HG03064 (cell line): ENCODE measurements at regions not wholly inside any gene's neighbourhood (a gene's known extent, or its start where the extent isn't known, plus 50 kb on each side); places are given as distances from the start of the nearest gene placed in this dataset.

Experiments
- ATAC-seq: cut with Tn5 transposase; IDR thresholded peaks from one replicate; pipeline ENCODE4 v1.9.1; 2021; ENCODE audit warnings: low read depth; ENCODE audit not compliant: unreplicated experiment

DNA sequence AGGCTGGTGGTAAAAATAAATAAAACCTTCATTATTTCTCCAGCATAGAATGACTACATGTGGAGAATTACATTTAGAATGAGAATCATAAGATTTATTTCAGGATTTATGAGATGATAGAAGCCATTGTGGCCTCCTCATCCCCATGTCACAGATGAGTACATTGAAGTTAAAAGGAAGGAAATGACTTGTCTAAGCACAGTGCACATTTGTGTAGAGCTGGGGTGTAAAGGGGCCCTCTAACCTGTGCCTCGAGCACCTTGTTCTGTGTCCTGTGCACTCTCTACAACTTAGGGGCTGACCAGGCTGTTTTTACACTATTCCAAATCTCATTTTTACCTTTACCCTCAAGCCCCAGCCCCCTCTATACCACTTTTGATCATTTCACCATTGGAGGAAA is 179.4 kb downstream of the RHOU start:
- no peak for ATAC-seq

GRCh38 chr1:228917342-228917741 is 182.1 kb downstream of the RHOU start:
- ATAC-seq = no peak

DNA sequence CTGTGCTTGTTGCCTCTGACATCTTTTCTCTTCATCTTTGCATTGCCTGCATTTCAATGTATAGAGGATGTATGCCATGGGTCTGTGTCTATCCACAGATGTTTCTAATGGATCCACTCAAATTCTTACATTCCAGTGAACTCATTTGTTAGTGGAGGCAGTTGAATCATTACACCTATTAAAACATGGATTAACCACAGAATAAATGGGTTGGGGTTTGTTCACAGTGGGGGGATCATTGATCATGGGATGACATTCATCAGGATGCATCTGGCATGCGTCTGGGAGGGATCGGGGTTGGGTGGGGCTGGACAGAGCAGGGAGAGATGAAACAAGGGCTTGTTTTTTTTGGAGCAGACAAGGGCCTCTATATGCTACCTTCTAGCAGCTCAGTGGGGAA is 182.5 kb downstream of the RHOU start:
- ATAC-seq = no peak

- no peak for ATAC-seq
Measured at GRCh38 chr1:228918335-228918734, 183.1 kb downstream of the RHOU start.

DNA sequence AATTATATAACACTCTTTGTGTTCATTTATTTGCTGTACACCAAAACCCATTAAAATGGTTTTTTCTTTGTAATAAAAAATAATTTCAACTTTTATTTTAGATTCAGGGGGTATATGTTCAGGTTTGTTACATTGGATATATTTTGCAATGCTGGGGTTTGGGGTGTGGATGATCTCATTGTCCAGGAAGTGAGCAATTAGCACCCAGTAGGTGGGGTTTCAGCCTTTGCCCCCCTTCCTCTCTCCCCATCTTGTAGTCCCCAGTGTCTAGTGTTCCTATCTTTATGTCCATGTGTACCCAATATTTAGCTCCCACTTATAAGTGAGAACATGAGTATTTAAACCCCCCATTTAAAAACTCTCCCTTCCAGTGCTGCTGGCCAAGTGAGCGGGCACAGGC is 184.6 kb downstream of the RHOU start:
- ATAC-seq = no peak

GRCh38 chr1:228920831-228921230 is 185.6 kb downstream of the RHOU start:
- no peak for ATAC-seq

- no peak for ATAC-seq
Measured at GRCh38 chr1:228921481-228921880, 186.2 kb downstream of the RHOU start.

- no peak for ATAC-seq
Measured at GRCh38 chr1:228922722-228923376, 187.6 kb downstream of the RHOU start.

GRCh38 chr1:228923973-228924686 is 188.9 kb downstream of the RHOU start:
- no peak for ATAC-seq

DNA sequence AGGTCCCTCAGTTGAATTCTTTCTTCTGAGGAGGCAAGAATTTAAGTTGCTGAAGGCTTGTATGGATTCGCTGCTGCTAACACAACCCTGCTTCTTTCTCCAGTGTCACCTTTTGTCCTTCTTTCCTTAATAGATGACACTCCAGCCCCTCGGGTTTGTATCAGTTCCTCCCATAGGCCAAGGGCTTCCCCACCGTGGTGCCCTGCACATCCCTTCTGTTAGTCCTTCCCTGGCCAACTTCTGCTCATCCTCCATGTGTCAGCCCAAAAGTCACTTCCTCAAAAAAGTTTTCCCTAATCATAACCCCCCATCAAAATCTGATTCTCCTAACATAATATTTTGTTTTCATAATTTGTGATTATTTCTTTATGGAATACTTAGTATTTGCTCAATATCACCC is 190.4 kb downstream of the RHOU start:
- no peak for ATAC-seq

DNA sequence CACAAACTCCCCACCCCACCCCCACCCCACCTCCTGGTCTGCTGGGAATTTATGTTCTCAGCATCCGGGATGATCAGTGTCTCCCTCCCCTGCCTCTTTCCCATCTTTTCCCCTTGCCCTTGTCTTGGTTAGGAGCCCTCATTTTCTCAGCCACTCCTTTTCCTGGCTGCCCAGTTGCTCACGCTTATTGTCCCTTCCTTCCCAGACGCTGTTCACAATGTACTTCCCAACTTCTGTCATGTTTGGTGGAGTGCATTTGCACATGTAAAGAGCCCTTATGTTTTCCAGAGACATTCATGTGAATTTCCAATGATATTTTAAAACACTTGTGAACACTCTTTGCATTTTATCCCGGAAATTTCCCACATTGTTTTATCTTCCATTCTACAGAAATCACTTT is 192.1 kb downstream of the RHOU start:
- no peak for ATAC-seq

DNA sequence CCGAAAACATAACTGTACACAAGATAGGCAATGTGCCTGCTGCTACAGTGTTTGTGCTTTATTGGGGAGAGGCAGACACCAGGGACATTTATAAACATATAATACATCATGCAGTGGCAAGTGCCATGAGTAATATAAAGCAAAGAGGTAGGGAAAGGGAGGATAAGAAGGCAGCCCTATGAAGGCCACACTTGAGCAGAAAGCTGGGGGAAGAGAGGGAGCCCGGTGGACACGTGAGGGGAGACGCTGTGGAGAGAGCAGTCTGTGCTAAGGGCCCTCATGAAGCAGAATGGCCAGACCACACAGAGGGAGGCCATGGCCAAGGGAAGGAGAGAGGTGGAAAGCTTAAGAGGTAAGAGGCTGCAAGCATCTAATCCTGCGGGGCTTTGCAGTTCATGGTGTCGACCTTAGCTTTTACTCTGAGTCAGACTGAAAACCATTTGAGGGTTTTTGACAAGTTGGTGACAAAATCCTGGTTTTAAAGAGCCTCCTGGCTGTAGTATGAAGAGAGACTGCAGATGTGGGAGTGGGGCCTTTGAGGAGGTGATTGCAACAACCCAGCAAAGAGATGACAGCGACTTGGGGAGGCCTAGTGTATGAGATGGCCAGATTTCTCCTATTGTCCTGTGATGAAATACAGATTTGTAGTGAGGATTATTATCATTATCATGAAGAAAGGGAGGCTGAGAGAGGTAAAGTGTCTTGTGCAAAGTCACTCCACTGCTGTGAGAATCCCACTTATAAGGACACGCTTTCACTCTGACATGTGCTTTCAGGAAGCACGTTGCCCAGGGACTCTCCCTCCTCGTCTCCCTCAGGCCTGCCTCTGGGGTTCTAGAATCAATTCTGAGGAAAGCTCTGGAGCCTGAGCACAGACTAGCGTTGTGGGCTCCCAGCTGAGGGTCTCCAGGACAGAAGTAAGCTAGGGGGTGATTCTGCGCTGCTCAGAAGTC is 192.9 kb downstream of the RHOU start:
- ATAC-seq = no peak

DNA sequence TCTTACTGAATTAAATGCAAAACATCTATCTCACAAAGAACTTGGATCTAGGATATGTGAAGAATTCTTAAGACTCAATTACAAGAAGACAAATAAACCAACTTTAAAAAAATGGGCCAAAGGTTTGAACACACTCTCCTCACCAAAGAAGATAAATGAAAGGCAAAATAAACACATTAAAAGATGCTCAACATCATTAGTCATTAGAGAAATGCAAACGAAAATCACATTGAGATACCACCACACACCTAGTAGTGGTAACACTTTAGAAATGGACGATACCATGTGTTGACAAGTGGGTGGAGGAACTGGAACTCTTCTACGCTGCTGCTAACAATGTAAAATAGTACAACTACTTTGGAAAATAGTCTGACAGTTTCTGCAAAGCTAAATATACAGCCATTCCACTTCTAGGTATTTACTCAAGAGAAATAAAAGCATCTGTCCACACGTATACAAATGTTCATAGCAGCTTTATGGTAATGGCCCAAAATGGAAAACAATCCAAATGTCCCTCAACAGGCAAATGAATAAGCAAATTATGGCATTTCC is 194.3 kb downstream of the RHOU start:
- ATAC-seq = no peak

DNA sequence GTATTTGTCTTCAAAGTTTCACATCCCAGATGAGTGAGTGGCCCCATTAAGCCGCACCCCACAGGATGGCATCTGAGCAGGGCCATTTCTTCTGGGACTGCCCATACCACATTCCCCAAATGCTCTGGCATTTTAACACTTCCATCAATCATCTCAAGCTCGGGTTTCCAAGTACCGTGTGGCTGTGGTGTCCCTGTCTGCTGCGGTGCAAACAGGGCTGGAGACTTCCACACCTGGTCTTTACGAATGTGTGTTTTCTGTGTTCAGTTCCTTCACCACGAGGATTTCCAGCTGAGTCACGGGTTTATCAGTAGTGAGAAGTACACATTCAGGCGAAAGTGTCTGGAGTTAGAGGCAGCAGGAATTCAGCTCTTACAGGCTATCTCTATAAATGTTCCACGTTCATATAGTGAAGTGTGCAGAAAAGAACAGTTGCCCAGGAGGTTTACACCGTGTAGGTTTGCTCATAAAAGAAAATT is 195.2 kb downstream of the RHOU start:
- no peak for ATAC-seq

- no peak for ATAC-seq
Measured at GRCh38 chr1:228933753-228934152, 198.5 kb downstream of the RHOU start.

DNA sequence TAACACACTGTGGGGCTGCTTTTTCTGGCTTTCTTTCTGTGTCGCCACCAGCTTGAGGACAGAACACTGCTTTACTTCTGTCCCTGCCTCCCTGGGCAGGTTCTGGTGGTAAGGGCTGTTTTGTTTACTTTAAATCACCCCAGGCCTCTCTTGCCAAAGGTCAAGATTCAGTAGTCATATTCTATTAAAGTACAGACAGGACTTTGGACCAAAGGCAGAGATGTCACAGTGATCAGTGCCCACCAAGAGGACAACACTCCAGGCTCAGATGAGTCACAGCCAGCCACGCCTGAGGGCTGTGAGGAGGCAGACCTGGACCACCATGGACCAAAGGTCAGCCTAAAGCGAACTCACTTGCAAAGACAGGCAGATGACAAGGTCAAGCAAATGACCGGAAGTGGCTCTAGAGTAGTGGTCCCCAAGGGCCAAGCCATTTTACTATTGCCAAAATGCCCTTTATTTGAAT is 200.0 kb downstream of the RHOU start:
- no peak for ATAC-seq

DNA sequence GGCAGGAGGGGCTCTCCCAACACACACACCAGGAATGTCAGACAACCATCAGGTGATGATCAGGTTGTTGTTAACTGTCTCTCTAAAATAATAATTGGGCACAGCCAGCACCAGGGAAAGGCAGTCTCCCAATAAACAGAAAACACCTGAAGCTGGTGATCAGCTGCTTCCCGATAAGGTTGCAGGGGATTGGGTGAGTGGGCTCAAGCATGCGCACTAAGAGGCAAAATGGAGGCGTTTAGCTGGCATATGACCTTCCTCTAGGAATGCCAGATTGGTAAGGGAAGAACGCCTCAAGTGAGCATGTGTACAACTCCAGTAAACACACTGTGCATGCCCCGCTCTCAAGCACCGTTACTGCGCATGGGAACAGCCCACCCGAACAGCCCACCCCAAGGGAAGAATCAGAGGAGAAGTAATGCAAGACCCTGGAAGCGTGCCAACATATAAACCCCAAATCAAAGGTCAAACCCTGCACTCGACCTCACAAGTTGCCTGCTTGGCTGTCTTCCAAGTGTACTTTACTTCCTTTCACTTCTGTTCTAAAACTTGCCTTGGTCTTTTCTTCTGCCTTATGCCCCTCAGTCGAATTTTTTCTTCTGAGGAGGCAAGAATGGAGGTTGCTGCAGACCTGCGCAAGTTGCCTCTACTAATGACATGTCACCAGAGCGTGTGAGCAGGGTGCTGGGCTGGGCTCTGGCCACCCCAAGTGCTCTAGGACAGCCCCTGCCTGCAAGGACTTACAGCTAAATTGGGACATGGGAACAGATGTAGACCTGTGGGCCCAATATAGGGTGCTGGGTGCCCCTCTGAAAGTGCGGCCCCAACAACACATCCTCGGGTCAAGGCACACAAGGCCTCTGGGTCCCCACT is 200.8 kb downstream of the RHOU start:
- ATAC-seq = no peak

GRCh38 chr1:228936881-228937280 is 201.6 kb downstream of the RHOU start:
- ATAC-seq = no peak

DNA sequence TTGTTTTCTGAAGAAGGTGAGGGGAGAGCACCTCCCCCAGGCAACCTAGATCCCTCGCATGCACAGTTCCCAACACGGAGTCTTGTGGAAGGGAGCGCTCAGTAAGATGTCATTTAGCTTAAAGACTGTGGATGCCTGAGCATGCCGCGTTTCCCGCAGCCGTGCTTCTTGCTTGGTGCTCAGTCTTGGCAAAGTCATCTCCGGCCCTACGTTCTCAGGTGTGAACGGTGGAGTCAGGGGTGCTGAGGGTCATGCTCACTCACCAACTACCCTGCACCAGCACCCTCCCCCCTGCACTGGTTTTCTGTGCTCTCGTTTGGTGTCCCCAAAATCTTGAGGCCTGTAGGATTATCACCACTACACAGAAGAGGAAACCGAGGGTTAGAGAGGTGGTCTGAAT is 202.1 kb downstream of the RHOU start:
- no peak for ATAC-seq
